Natural killer cell (primary cell): ENCODE measurements at regions not wholly inside any gene's neighbourhood (a gene's known extent, or its start where the extent isn't known, plus 50 kb on each side); places are given as distances from the start of the nearest gene placed in this dataset.

Experiments used
- ATAC-seq, 3 donors: fragments of 150-1000 bp in 2 of 3; fragments of 200-7000 bp in 1 of 3; cut with Tn5 transposase; 1 replicate in 1 of 3; 2 replicates in 2 of 3; pipeline ENCODE4 v1.10.0; 2021; ENCODE audit warnings: mild to moderate bottlenecking in 2 of 3, moderate library complexity in 2 of 3
- DNase-seq, 2 donors: peaks; one replicate each; pipeline versions ENCODE4 v3.0.0 to v3.0.0-alpha.2; 2013 to 2021; ENCODE audit warnings: mixed read lengths in 1 of 2
- H3K27ac ChIP-seq: one replicate; pipeline ENCODE4 v1.5.1; 2013; ENCODE audit warnings: mild to moderate bottlenecking, low read length
- H3K27me3 ChIP-seq: one replicate; pipeline ENCODE4 v1.6.1; 2013; ENCODE audit warnings: low read length; ENCODE audit not compliant: control insufficient read depth, insufficient read depth
- H3K36me3 ChIP-seq: one replicate; pipeline ENCODE4 v1.6.1; 2013; ENCODE audit warnings: low read length; ENCODE audit not compliant: control insufficient read depth, insufficient read depth
- H3K4me1 ChIP-seq: one replicate; pipeline ENCODE4 v1.6.1; 2013; ENCODE audit warnings: low read length; ENCODE audit not compliant: control insufficient read depth, insufficient read depth
- H3K4me3 ChIP-seq: one replicate; pipeline ENCODE4 v1.5.1; 2013; ENCODE audit warnings: low read length
- H3K9me3 ChIP-seq: one replicate; pipeline ENCODE4 v1.6.1; 2013; ENCODE audit warnings: low read length; ENCODE audit not compliant: control insufficient read depth, insufficient read depth
- H3K27ac Mint-ChIP-seq, 2 donors: one replicate each; pipeline ENCODE4 v1.8.0; 2022; ENCODE audit warnings: mild to moderate bottlenecking in 2 of 2, mixed read lengths in 2 of 2, moderate library complexity in 1 of 2
- H3K27me3 Mint-ChIP-seq, 2 donors: one replicate each; pipeline ENCODE4 v1.8.0; 2022; ENCODE audit warnings: low read depth in 2 of 2, mixed read lengths in 2 of 2
- H3K36me3 Mint-ChIP-seq: one replicate; pipeline ENCODE4 v1.8.0; 2022; ENCODE audit warnings: mixed read lengths
- H3K4me1 Mint-ChIP-seq, 2 donors: one replicate each; pipeline ENCODE4 v1.8.0; 2022; ENCODE audit warnings: mixed read lengths in 2 of 2
- H3K4me3 Mint-ChIP-seq: one replicate; pipeline ENCODE4 v1.8.0; 2022; ENCODE audit warnings: mild to moderate bottlenecking, moderate library complexity, mixed read lengths
- H3K9me3 Mint-ChIP-seq, 2 donors: one replicate each; pipeline ENCODE4 v1.8.0; 2022; ENCODE audit warnings: mixed read lengths in 2 of 2
- CTCF ChIP-seq: fragments of 200-600 bp; IDR thresholded peaks from one replicate; pipeline ENCODE4 v1.8.0; 2022; ENCODE audit warnings: antibody characterized with exemption
- WGBS: methylation state at CpG from one replicate; pipeline ENCODE4 v1.1.7; 2013; ENCODE audit warnings: missing lambda C conversion rate; ENCODE audit not compliant: insufficient coverage; 5-methylcytosine and 5-hydroxymethylcytosine counted together
- intact Hi-C: fragments of 100-400 bp; cut with micrococcal nuclease; formaldehyde crosslinking; loops from one replicate; pipeline ENCODE4 v1.14.2; 2022

- no peaks in the 10 kb centered on the region for H3K4me1 Mint-ChIP-seq
- no peaks in the 10 kb centered on the region for H3K36me3 Mint-ChIP-seq
- no peaks in the 10 kb centered on the region for H3K27me3 Mint-ChIP-seq
- ATAC-seq: no peak
- H3K9me3 ChIP-seq: no peaks in the 10 kb centered on the region
- WGBS: 57% methylated on average over 1 of the region's 2 CpGs
- H3K9me3 Mint-ChIP-seq: peaks cover 11 to 14% of the 10 kb centered on the region in 2 donors
- intact Hi-C loops: no loop called here
- TF ChIP-seq CTCF: no peak
- H3K27me3 ChIP-seq: no peaks in the 10 kb centered on the region
- no peak overlapping the region for H3K4me3 Mint-ChIP-seq
- no peaks in the 10 kb centered on the region for H3K4me1 ChIP-seq
- no peak overlapping the region for H3K27ac ChIP-seq
- DNase-seq: no peak
- no peak overlapping the region for H3K4me3 ChIP-seq
- H3K36me3 ChIP-seq: no peaks in the 10 kb centered on the region
- H3K27ac Mint-ChIP-seq: no peak overlapping the region
These were observed 551.4 kb upstream of the ADGRL3 start for GRCh38 chr4:60648774-60649173.

GRCh38 chr4:60652933-60653332 lies 547.2 kb upstream of the ADGRL3 start:
- no peak overlapping the region for H3K27ac ChIP-seq
- Mint-ChIP-seq H3K4me1 (no peaks in the 10 kb centered on the region), H3K36me3 (peaks cover 6% of the 10 kb centered on the region), H3K27me3 (no peaks in the 10 kb centered on the region), H3K27ac (no peak overlapping the region), H3K9me3 (peaks cover 11 to 28% of the 10 kb centered on the region in 2 donors), H3K4me3 (no peak overlapping the region)
- ATAC-seq (no peak), DNase-seq (no peak)
- intact Hi-C loops: no loop called here
- H3K4me3 ChIP-seq: no peak overlapping the region
- H3K36me3 ChIP-seq: no peaks in the 10 kb centered on the region
- TF ChIP-seq CTCF: no peak
- H3K4me1 ChIP-seq: no peaks in the 10 kb centered on the region
- no peaks in the 10 kb centered on the region for H3K27me3 ChIP-seq
- H3K9me3 ChIP-seq: no peaks in the 10 kb centered on the region

GRCh38 chr4:60655356-60655755 lies 544.8 kb upstream of the ADGRL3 start:
- no peak overlapping the region for H3K27ac Mint-ChIP-seq
- no peak for TF ChIP-seq CTCF
- no peak for ATAC-seq
- Histone ChIP-seq H3K36me3 (no peaks in the 10 kb centered on the region), H3K4me3 (no peak overlapping the region), H3K4me1 (no peaks in the 10 kb centered on the region), H3K27ac (no peak overlapping the region), H3K9me3 (no peaks in the 10 kb centered on the region), H3K27me3 (no peaks in the 10 kb centered on the region)
- intact Hi-C loops: no loop called here
- H3K27me3 Mint-ChIP-seq: no peaks in the 10 kb centered on the region
- DNase-seq: no peak
- H3K4me1 Mint-ChIP-seq: no peaks in the 10 kb centered on the region
- H3K4me3 Mint-ChIP-seq: no peak overlapping the region
- peaks cover 6% of the 10 kb centered on the region for H3K36me3 Mint-ChIP-seq
- H3K9me3 Mint-ChIP-seq: peaks cover 10 to 23% of the 10 kb centered on the region in 2 donors

- no peaks in the 10 kb centered on the region for H3K4me1 ChIP-seq
- no peak overlapping the region for H3K27ac ChIP-seq
- H3K9me3 Mint-ChIP-seq: peaks cover 10 to 23% of the 10 kb centered on the region in 2 donors
- H3K27me3 ChIP-seq: no peaks in the 10 kb centered on the region
- ATAC-seq (no peak), DNase-seq (no peak)
- no peak overlapping the region for H3K4me3 Mint-ChIP-seq
- no peaks in the 10 kb centered on the region for H3K27me3 Mint-ChIP-seq
- intact Hi-C loops: no loop called here
- no peaks in the 10 kb centered on the region for H3K4me1 Mint-ChIP-seq
- H3K36me3 Mint-ChIP-seq: peaks cover 6% of the 10 kb centered on the region
- H3K36me3 ChIP-seq: no peaks in the 10 kb centered on the region
- H3K4me3 ChIP-seq: no peak overlapping the region
- no peak for TF ChIP-seq CTCF
- H3K9me3 ChIP-seq: no peaks in the 10 kb centered on the region
- WGBS: 90% methylated on average over 2 of the region's 3 CpGs
- no peak overlapping the region for H3K27ac Mint-ChIP-seq
These were observed 544.0 kb upstream of the ADGRL3 start for GRCh38 chr4:60656171-60656570.
